GM21515 (cell line): ENCODE measurements at regions not wholly inside any gene's neighbourhood (a gene's known extent, or its start where the extent isn't known, plus 50 kb on each side); places are given as distances from the start of the nearest gene placed in this dataset.
A peak's percentile ranks its signal among the peaks of the same experiment; 100 is the strongest.

Experiments used
- ATAC-seq: cut with Tn5 transposase; IDR thresholded peaks from one replicate; pipeline ENCODE4 v1.9.1; 2021; ENCODE audit not compliant: unreplicated experiment

- no peak for ATAC-seq
Observed at GRCh38 chr12:24233519-24234246, 284.2 kb upstream of the SOX5 start.

DNA sequence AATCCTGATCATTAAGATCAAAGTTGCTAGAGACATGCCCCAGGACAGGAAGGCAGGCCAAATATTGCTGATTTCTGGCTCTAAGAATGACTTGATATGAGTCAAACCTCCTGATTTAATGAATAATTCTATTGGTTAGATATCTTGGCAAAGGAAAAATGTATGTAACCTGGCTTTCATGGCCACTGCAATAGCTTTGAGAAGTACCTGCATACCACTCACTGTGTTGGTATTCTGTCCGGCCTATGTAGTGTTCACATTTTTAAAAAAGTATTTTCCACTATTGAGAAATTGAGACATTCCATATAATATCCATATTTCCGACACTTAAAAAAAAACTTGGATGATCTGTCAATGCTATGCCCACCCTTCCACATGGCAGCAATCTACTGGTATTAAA, 283.1 kb upstream of the SOX5 start:
- ATAC-seq: no peak

DNA sequence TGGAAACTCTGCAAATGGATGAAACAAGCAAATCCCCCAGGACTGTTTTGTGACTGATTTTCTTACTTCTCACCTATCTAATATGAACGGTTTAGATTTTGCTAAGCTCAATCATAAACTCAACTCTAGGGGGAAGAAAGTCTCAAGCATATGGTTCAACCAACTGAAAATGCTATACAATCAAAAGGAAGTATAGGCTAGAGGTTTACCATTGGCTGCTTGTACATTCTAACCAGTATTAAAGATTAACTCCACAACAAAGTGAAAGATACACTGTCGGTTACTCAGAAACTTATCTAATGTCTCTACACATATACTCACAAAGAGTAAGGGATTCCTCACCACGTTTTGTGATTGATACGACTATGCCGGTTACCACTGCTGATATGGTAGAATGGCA, 281.8 kb upstream of the SOX5 start:
- peak; percentile 69 for ATAC-seq

- ATAC-seq: no peak
Observed at GRCh38 chr12:24230061-24230701, 280.7 kb upstream of the SOX5 start.

DNA sequence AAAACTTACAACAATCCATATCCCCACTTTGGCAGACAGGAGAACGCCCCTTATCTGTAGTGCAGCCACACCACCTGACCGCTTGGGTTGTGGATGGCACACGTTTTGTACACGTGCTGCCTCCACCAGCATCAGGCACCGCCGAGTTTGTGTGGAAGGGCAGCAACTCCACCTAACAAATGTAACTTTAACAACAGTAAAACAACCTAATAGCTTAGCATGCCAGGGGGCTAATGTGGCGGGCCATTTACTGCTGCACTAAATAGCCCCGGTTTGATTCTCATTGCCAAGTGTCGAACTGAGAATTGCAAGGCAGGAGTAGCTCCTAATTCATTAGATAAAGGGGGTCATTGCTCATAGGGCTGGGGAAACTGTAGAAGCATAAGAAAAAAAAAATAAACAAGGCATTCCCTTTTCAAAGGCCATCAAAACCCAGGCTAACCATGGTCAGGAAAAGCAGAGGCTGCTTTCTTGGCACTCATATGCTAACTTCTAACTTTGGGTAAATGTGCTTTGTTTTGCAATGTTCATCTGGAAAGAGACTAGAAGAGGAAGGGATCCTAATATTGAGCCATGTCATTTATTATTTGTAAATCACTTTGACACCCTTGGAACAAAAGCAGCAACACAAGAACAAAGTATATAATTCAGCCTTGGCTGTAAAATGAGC, 279.7 kb upstream of the SOX5 start:
- no peak for ATAC-seq

- no peak for ATAC-seq
Observed at GRCh38 chr12:24228371-24228770, 278.9 kb upstream of the SOX5 start.

GRCh38 chr12:24227551-24227950, 278.1 kb upstream of the SOX5 start:
- no peak for ATAC-seq

DNA sequence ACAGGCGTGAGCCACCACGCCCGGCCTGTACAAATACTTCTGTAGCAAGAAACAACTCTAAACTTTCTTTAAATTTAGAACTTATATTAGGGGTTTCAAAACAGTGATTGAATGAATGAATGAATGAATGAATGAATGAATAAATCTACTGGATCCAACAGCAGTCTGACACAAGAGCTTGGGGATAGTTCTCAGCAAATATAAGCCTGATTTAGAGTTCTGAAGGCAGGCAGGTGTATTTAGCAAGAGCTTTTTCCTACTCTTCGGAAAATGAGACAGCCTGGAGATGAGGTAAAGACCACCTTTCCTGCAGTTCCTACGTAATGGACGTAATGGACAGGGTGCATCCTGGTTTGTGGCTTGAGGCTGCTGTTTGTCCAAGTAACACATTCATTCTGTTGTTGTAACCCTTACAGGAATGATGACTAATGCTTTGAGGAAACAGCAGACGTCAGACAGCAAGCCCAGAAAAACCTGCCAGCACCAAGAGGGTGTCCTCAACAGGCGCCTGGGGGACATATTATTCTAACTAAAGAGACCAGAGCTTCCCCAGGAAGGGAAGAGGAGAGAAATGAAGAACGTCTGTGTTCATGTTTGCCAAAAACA, 277.4 kb upstream of the SOX5 start:
- ATAC-seq: no peak

GRCh38 chr12:24224401-24224800, 274.9 kb upstream of the SOX5 start:
- ATAC-seq: no peak

GRCh38 chr12:24223926-24224325, 274.5 kb upstream of the SOX5 start:
- ATAC-seq: no peak

DNA sequence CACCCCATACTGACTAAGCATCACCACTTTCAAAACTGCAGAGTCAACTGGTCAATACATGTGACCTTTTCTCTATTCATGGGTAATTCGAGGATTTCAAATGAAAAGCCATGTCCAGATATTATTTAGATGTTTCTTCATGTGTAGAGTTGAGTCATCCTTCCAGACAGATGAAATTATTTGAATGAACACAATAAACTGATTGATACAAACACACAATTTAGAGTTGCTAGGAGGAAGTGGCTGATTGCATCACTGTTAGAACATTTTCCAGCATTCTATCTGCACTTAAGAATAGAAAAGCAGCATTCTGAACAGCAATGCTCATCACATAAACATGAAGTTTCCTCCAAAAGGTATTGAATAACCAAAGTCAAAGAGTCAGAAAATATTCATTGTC, 273.5 kb upstream of the SOX5 start:
- no peak for ATAC-seq

- ATAC-seq: no peak
Observed at GRCh38 chr12:24212496-24212895, 263.0 kb upstream of the SOX5 start.

DNA sequence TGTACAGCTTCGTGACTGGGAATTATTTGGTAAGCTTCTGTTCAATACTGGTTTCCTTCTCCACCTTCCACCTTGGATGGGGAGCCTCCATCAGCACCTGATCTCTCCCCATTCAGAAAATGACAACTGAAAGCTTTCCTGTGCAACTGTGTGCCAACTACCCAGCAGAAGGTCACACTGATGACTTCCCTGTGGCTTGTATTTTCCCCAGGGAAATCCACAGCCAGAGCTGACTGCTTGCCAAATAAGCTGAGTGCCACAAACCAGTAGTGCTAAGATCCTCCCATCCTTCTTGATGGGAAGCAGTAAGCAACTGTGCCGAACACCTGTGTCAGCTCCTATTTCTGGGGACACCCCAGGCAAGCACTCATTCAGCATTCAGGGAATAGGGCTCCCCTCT, 257.2 kb upstream of the SOX5 start:
- ATAC-seq: no peak

DNA sequence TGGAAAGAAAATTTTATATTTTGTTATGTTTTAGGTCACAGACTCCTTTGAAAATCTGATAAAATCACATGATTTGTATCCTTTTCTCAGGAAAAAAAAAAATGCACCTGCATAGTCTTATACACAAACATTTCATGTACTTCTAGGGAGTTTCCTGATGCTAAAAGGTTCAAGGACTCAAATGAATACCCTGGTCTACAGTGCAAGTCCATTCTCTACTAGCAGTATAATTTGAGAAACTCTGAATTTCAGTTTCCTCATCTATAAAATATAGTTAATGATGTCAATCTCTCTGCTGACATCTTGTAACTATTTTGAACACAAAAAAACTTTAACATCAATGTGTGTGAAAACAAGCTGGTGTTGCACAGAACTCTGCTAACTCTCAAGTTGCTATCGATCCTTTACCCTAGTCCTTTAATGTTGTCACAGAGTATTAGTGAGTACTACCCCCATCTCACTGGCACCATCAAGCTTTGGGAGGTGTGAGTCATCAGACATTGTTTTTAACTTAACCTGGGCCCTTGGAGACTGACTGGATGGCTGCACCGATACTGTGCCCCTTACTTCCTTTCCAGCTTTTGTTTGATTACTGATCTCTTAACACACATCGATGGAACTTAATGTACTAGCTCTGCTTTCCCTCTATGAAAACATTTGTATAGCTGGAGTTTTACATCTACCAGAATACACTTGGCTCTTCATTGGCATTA, 251.9 kb upstream of the SOX5 start:
- no peak for ATAC-seq

GRCh38 chr12:24200010-24200409, 250.5 kb upstream of the SOX5 start:
- ATAC-seq: no peak

DNA sequence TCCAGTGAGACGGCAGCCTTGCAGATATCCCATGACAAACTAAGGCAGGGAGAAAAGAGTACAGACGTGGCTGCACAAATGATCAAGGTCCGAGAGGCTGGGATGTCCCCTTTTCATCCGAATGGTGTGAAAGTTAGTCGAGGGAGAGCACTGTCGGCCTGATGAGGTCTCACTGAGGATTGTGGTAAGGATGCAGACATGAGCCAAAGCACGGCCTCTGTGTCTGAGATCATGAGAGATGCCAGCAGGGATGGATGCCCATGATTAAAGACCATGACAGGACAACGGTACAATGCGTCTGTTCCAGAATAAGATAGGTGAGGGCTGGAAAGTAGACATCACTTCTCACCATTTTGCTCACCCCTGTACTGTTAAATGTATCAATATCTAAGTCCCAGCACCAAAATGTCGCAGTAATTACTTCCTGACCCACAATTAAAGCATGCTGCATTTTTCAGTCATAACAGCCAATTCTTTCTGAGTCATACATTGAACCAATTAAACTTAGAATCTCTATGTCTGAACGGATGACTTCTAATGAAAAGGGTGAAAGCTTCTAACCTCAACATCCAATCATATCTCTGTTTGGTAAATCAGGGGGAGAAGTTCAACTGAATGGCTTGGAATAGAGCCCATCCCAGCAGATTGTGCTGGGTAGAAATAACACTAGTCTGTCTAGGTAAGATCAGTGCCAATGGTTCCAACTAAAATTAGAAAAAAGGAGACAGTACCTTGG, 249.6 kb upstream of the SOX5 start:
- no peak for ATAC-seq

DNA sequence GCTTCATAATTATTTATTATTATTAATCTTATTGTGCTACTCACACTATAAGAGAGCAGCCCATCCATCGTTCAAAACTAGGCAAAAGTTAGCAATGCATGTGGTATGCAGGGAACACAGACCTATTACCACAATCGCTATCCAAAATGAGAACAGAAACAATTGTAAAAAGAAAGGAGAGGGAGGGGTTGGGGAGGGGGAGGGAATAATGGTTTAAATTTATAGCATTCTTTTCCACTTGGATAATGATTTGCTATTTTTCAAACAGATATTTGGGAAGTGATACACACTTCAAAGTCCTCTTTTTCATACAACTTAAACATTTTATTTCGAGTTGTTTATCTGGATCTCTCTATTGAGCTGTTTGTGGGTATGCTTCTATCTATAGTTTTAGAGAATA, 248.6 kb upstream of the SOX5 start:
- ATAC-seq: no peak

GRCh38 chr12:24197532-24197931, 248.1 kb upstream of the SOX5 start:
- no peak for ATAC-seq

GRCh38 chr12:24195063-24195462, 245.6 kb upstream of the SOX5 start:
- no peak for ATAC-seq

DNA sequence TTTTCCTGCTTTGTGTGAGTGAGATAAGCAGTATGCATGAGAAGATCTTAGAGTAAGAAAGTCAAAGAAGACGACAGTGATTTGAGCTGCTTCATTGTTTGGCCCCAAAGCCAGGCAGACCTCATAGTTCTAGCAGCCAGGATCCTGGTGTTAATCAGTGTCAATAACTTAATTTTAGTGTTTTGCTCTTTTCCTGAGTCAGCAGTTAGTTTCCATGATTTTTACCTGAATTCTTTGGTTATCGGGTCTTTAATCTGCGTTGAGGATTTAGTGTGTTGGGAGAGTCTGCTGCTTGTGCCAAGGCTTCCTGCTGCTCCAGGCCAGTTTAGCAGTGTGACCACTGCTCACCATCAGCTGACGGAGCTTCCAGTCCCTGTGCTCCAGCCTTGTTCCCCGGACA, 241.6 kb upstream of the SOX5 start:
- no peak for ATAC-seq

DNA sequence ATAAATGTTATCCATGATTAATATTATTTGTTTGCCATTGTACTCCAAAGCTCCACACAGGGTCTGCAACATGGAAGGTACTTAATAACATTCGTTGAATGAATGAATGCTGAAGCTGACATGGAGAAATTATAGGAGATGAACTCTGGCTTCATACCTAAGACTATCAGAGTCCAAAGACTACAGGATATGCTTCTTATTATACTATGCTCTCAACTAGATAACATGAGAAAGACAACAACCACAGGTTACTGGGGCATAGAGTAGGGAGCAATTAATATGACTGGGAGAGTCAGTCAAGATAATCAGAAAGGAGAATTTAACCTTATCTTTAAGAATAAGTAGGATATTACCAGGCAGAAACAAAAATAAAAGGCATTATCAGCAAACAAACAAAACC, 236.3 kb upstream of the SOX5 start:
- no peak for ATAC-seq
